Osteocyte (in vitro differentiated cells): ENCODE measurements at regions not wholly inside any gene's neighbourhood (a gene's known extent, or its start where the extent isn't known, plus 50 kb on each side); places are given as distances from the start of the nearest gene placed in this dataset.

Source experiments
- DNase-seq: peaks from one replicate; pipeline ENCODE4 v3.0.0; 2021; ENCODE audit warnings: mixed read lengths; ENCODE audit not compliant: unreplicated experiment; ENCODE audit errors: extremely low spot score
- H3K27ac Mint-ChIP-seq: one replicate; pipeline ENCODE4 v1.8.0; 2021; ENCODE audit warnings: mild to moderate bottlenecking, mixed read lengths; ENCODE audit not compliant: unreplicated experiment
- H3K27me3 Mint-ChIP-seq: one replicate; pipeline ENCODE4 v1.8.0; 2021; ENCODE audit warnings: mixed read lengths; ENCODE audit not compliant: unreplicated experiment
- H3K36me3 Mint-ChIP-seq: one replicate; pipeline ENCODE4 v1.8.0; 2021; ENCODE audit warnings: mixed read lengths; ENCODE audit not compliant: unreplicated experiment
- H3K4me1 Mint-ChIP-seq: one replicate; pipeline ENCODE4 v1.8.0; 2021; ENCODE audit warnings: mixed read lengths; ENCODE audit not compliant: unreplicated experiment
- H3K4me3 Mint-ChIP-seq: one replicate; pipeline ENCODE4 v1.8.0; 2021; ENCODE audit warnings: mild to moderate bottlenecking, moderate library complexity, mixed read lengths; ENCODE audit not compliant: unreplicated experiment
- H3K9me3 Mint-ChIP-seq: one replicate; pipeline ENCODE4 v1.8.0; 2021; ENCODE audit warnings: mixed read lengths; ENCODE audit not compliant: unreplicated experiment
- CTCF ChIP-seq: fragments of 200-600 bp; sonication (generic); IDR thresholded peaks from 2 replicates; pipeline ENCODE4 v1.5.0; 2021; ENCODE audit warnings: antibody characterized with exemption, mild to moderate bottlenecking, moderate library complexity

GRCh38 chr16:66271074-66272060, 95.1 kb upstream of the CDH5 start:
- Mint-ChIP-seq H3K4me1 (peaks cover 44% of the 10 kb centered on the region), H3K27me3 (no peaks in the 10 kb centered on the region), H3K36me3 (no peaks in the 10 kb centered on the region), H3K9me3 (no peaks in the 10 kb centered on the region), H3K27ac (no peak overlapping the region), H3K4me3 (no peak overlapping the region)
- DNase-seq: peak; percentile 53
- TF ChIP-seq CTCF: no peak

GRCh38 chr16:66270333-66270927, 96.1 kb upstream of the CDH5 start:
- Mint-ChIP-seq H3K27ac (peak overlapping the region; percentile 63), H3K9me3 (no peaks in the 10 kb centered on the region), H3K4me1 (peaks cover 53% of the 10 kb centered on the region), H3K27me3 (no peaks in the 10 kb centered on the region), H3K4me3 (no peak overlapping the region), H3K36me3 (no peaks in the 10 kb centered on the region)
- DNase-seq: peak; percentile 95
- TF ChIP-seq CTCF: peak; percentile 100

- DNase-seq: peak; percentile 48
Measured at GRCh38 chr16:66269617-66270332, 96.7 kb upstream of the CDH5 start.

GRCh38 chr16:66267292-66268014, 99.0 kb upstream of the CDH5 start:
- H3K27me3 Mint-ChIP-seq: no peaks in the 10 kb centered on the region
- no peak overlapping the region for H3K4me3 Mint-ChIP-seq
- peak; percentile 63 for DNase-seq
- H3K4me1 Mint-ChIP-seq: peaks cover 73% of the 10 kb centered on the region
- H3K27ac Mint-ChIP-seq: peak overlapping the region; percentile 85
- no peaks in the 10 kb centered on the region for H3K36me3 Mint-ChIP-seq
- no peaks in the 10 kb centered on the region for H3K9me3 Mint-ChIP-seq
- TF ChIP-seq CTCF: no peak

More at GRCh38 chr16:66269617-66270332, 96.7 kb upstream of the CDH5 start:
- H3K36me3 Mint-ChIP-seq: no peaks in the 10 kb centered on the region
- H3K27ac Mint-ChIP-seq: peak overlapping the region; percentile 50
- H3K4me1 Mint-ChIP-seq: peaks cover 59% of the 10 kb centered on the region
- no peaks in the 10 kb centered on the region for H3K27me3 Mint-ChIP-seq
- no peak for TF ChIP-seq CTCF
- H3K4me3 Mint-ChIP-seq: no peak overlapping the region
- H3K9me3 Mint-ChIP-seq: no peaks in the 10 kb centered on the region
